Left lung (tissue), 4 donors: ENCODE measurements at regions not wholly inside any gene's neighbourhood (a gene's known extent, or its start where the extent isn't known, plus 50 kb on each side); places are given as distances from the start of the nearest gene placed in this dataset.

Source experiments
- ATAC-seq: fragments of 200-7000 bp; cut with Tn5 transposase; one replicate; pipeline ENCODE4 v1.9.1; 2020; ENCODE audit warnings: moderate library complexity
- DNase-seq, 4 donors: peaks; one replicate each; pipeline ENCODE4 v3.0.0-alpha.2; 2013 to 2020
- H3K27ac ChIP-seq, 2 donors: fragments of 200-600 bp; sonication (generic) in 1 of 2; one replicate each; pipeline versions ENCODE4 v1.5.0 to v1.8.0; 2020 to 2021
- H3K27me3 ChIP-seq, 2 donors: fragments of 200-600 bp; sonication (generic) in 1 of 2; one replicate each; pipeline versions ENCODE4 v1.5.0 to v1.8.0; 2020 to 2021
- H3K36me3 ChIP-seq, 2 donors: fragments of 200-600 bp; sonication (generic) in 1 of 2; one replicate each; pipeline versions ENCODE4 v1.5.0 to v1.8.0; 2020 to 2021
- H3K4me1 ChIP-seq, 2 donors: fragments of 200-600 bp; one replicate each; pipeline ENCODE4 v1.8.0; 2021
- H3K4me3 ChIP-seq, 2 donors: fragments of 200-600 bp; sonication (generic) in 1 of 2; one replicate each; pipeline versions ENCODE4 v1.5.0 to v1.8.0; 2020 to 2021; ENCODE audit warnings: mild to moderate bottlenecking in 1 of 2
- H3K9me3 ChIP-seq, 2 donors: fragments of 200-600 bp; sonication (generic) in 1 of 2; one replicate each; pipeline versions ENCODE4 v1.5.0 to v1.8.0; 2020 to 2021
- CTCF ChIP-seq, 2 donors: fragments of 200-600 bp; sonication (generic) in 1 of 2; IDR thresholded peaks; one replicate each; pipeline versions ENCODE4 v1.5.0 to v1.8.0; 2021; ENCODE audit warnings: antibody characterized with exemption in 2 of 2
- intact Hi-C, 2 donors: fragments of 100-400 bp; cut with DNase I; formaldehyde crosslinking; loops; one replicate each; pipeline versions ENCODE4 v1.11.2 to v1.14.2; 2022
- donor health status: DM: no; HTN: yes; CAD: no.
- donor health status: DM: no; HTN: no; CAD: no.

- Histone ChIP-seq H3K36me3 (no peaks in the 10 kb centered on the region), H3K27me3 (no peaks in the 10 kb centered on the region), H3K27ac (no peak overlapping the region), H3K4me1 (no peaks in the 10 kb centered on the region), H3K4me3 (no peak overlapping the region), H3K9me3 (peaks cover 0 to 13% of the 10 kb centered on the region in 2 donors)
- ATAC-seq: no peak
- intact Hi-C loops: no loop called here
- no peak for TF ChIP-seq CTCF (IDR thresholded peaks at IDR 0.05)
- no peak for DNase-seq
Measured at GRCh38 chr1:175824079-175824478, 80.7 kb upstream of the TNR start.

- no peak for DNase-seq
- Histone ChIP-seq H3K9me3 (peaks cover 0 to 11% of the 10 kb centered on the region in 2 donors), H3K27me3 (no peaks in the 10 kb centered on the region), H3K4me1 (no peaks in the 10 kb centered on the region), H3K27ac (no peak overlapping the region), H3K36me3 (no peaks in the 10 kb centered on the region), H3K4me3 (no peak overlapping the region)
- no peak for ATAC-seq
- TF ChIP-seq CTCF (IDR thresholded peaks at IDR 0.05): no peak
- intact Hi-C loops: no loop called here
Measured at GRCh38 chr1:175823406-175823805, 80.0 kb upstream of the TNR start.

GRCh38 chr1:175822580-175822979 is 79.2 kb upstream of the TNR start:
- DNase-seq (no peak), ATAC-seq (no peak)
- peaks cover 0 to 7% of the 10 kb centered on the region in 2 donors for H3K9me3 ChIP-seq
- no peaks in the 10 kb centered on the region for H3K27me3 ChIP-seq
- TF ChIP-seq CTCF (IDR thresholded peaks at IDR 0.05): no peak
- intact Hi-C loops: no loop called here
- no peak overlapping the region for H3K4me3 ChIP-seq
- H3K36me3 ChIP-seq: no peaks in the 10 kb centered on the region
- no peak overlapping the region for H3K27ac ChIP-seq
- H3K4me1 ChIP-seq: no peaks in the 10 kb centered on the region

GRCh38 chr1:175820456-175821025 is 77.1 kb upstream of the TNR start:
- Histone ChIP-seq H3K36me3 (no peaks in the 10 kb centered on the region), H3K27me3 (no peaks in the 10 kb centered on the region), H3K27ac (no peak overlapping the region), H3K9me3 (peaks cover 0 to 7% of the 10 kb centered on the region in 2 donors), H3K4me1 (no peaks in the 10 kb centered on the region), H3K4me3 (no peak overlapping the region)
- DNase-seq (no peak), ATAC-seq (no peak)
- intact Hi-C loops: no loop called here
- TF ChIP-seq CTCF (IDR thresholded peaks at IDR 0.05): no peak

- Histone ChIP-seq H3K4me3 (no peak overlapping the region), H3K27me3 (no peaks in the 10 kb centered on the region), H3K9me3 (peaks cover 0 to 7% of the 10 kb centered on the region in 2 donors), H3K36me3 (no peaks in the 10 kb centered on the region), H3K4me1 (no peaks in the 10 kb centered on the region), H3K27ac (no peak overlapping the region)
- ATAC-seq (no peak), DNase-seq (no peak)
- intact Hi-C loops: no loop called here
- TF ChIP-seq CTCF (IDR thresholded peaks at IDR 0.05): no peak
Measured at GRCh38 chr1:175818929-175819328, 75.5 kb upstream of the TNR start.
